ENCODE measurements at regions not wholly inside any gene's neighbourhood (a gene's known extent, or its start where the extent isn't known, plus 50 kb on each side); places are given as distances from the start of the nearest gene placed in this dataset.

- TF ChIP-seq POLR2AphosphoS5 (IDR thresholded peaks at IDR 0.05) = no peak
- TF ChIP-seq CTCF (IDR thresholded peaks at IDR 0.05) = no peak
- TF ChIP-seq EP300 (IDR thresholded peaks at IDR 0.05) = no peak
Observed at GRCh38 chr16:79769928-79770243, 169.3 kb upstream of the MAF start.
